HepG2 (cell line): ENCODE measurements at regions not wholly inside any gene's neighbourhood (a gene's known extent, or its start where the extent isn't known, plus 50 kb on each side); places are given as distances from the start of the nearest gene placed in this dataset.
A peak's percentile ranks its signal among the peaks of the same experiment; 100 is the strongest.

Source experiments
- CBX1 ChIP-seq: IDR thresholded peaks from one replicate; pipeline ENCODE4 v1.6.1; 2016; ENCODE audit warnings: antibody characterized with exemption, low read depth
- CCAR2 ChIP-seq: fragments of 200-400 bp; formaldehyde crosslinking; optimal IDR thresholded peaks from 2 replicates; pipeline ENCODE3; 2018; ENCODE audit warnings: low read depth, mild to moderate bottlenecking, low read length, moderate library complexity
- CHCHD3 ChIP-seq: sonication (generic); formaldehyde crosslinking; IDR thresholded peaks from 2 replicates; pipeline ENCODE4 v1.8.0; 2022; ENCODE audit warnings: mild to moderate bottlenecking, missing genetic modification reagents, moderate library complexity
- CREB1 ChIP-seq, 2 experiments: fragments of 450-650 bp in 1 of 2; IDR thresholded peaks; 2 replicates each; pipeline ENCODE4 v1.6.1; 2016 to 2017; ENCODE audit warnings: control low read depth in 1 of 2, mild to moderate bottlenecking in 1 of 2, missing compliant biosample characterization in 1 of 2, missing genetic modification characterization in 1 of 2
- HDAC1 ChIP-seq: sonication (generic); formaldehyde crosslinking; IDR thresholded peaks from 2 replicates; pipeline ENCODE4 v1.5.1; 2020; ENCODE audit warnings: mild to moderate bottlenecking, missing genetic modification reagents
- KAT8 ChIP-seq: IDR thresholded peaks from 2 replicates; pipeline ENCODE4 v1.6.1; 2016; ENCODE audit warnings: missing genetic modification reagents, missing compliant biosample characterization
- KDM3A ChIP-seq: IDR thresholded peaks from 2 replicates; pipeline ENCODE4 v1.6.1; 2018; ENCODE audit warnings: low read depth, missing compliant biosample characterization
- NFYB ChIP-seq: sonication (generic); formaldehyde crosslinking; IDR thresholded peaks from 2 replicates; pipeline ENCODE4 v1.4.0; 2020; ENCODE audit warnings: missing genetic modification reagents
- RBFOX2 ChIP-seq: fragments of 200-400 bp; formaldehyde crosslinking; IDR thresholded peaks from 2 replicates; pipeline ENCODE4 v1.6.1; 2017; ENCODE audit warnings: low read depth, mild to moderate bottlenecking, low read length
- SIX4 ChIP-seq: sonication (generic); formaldehyde crosslinking; IDR thresholded peaks from 2 replicates; pipeline ENCODE4 v1.4.0; 2020; ENCODE audit warnings: missing genetic modification reagents
- SMYD3 ChIP-seq: sonication (generic); formaldehyde crosslinking; IDR thresholded peaks from 2 replicates; pipeline ENCODE4 v1.8.1; 2023; ENCODE audit warnings: mild to moderate bottlenecking, missing genetic modification reagents
- SNAPC4 ChIP-seq: sonication (generic); formaldehyde crosslinking; IDR thresholded peaks from 2 replicates; pipeline ENCODE4 v1.4.0; 2020; ENCODE audit warnings: mild to moderate bottlenecking, missing genetic modification reagents
- SP2 ChIP-seq: sonication (generic); formaldehyde crosslinking; IDR thresholded peaks from 2 replicates; pipeline ENCODE4 v1.5.1; 2020; ENCODE audit warnings: mild to moderate bottlenecking, missing genetic modification reagents
- SYNCRIP ChIP-seq: fragments of 200-400 bp; formaldehyde crosslinking; IDR thresholded peaks from 2 replicates; pipeline ENCODE4 v1.6.1; 2018; ENCODE audit warnings: mild to moderate bottlenecking, low read depth, low read length; ENCODE audit not compliant: insufficient read depth
- TSC22D2 ChIP-seq: sonication (generic); formaldehyde crosslinking; IDR thresholded peaks from 2 replicates; pipeline ENCODE4 v1.5.1; 2020; ENCODE audit warnings: missing genetic modification reagents, mild to moderate bottlenecking, borderline replicate concordance
- ZGPAT ChIP-seq: IDR thresholded peaks from 2 replicates; pipeline ENCODE4 v1.6.1; 2016; ENCODE audit warnings: mild to moderate bottlenecking
- ZNF3 ChIP-seq: IDR thresholded peaks from 2 replicates; pipeline ENCODE4 v1.7.0; 2017; ENCODE audit warnings: inconsistent platforms
- ZNF484 ChIP-seq: sonication (generic); formaldehyde crosslinking; IDR thresholded peaks from 2 replicates; pipeline ENCODE4 v1.5.1; 2020; ENCODE audit warnings: mild to moderate bottlenecking, low read depth, missing genetic modification reagents, borderline replicate concordance
- ZNF547 ChIP-seq: sonication (generic); formaldehyde crosslinking; IDR thresholded peaks from 2 replicates; pipeline ENCODE4 v1.5.1; 2020; ENCODE audit warnings: mild to moderate bottlenecking, missing genetic modification reagents
- ZNF558 ChIP-seq: sonication (generic); formaldehyde crosslinking; IDR thresholded peaks from 2 replicates; pipeline ENCODE4 v1.9.0; 2022; ENCODE audit warnings: mild to moderate bottlenecking, missing genetic modification reagents, borderline replicate concordance
- ZNF562 ChIP-seq: sonication (generic); formaldehyde crosslinking; IDR thresholded peaks from 2 replicates; pipeline ENCODE4 v1.8.0; 2022; ENCODE audit warnings: missing genetic modification reagents, borderline replicate concordance
- ZNF564 ChIP-seq: sonication (generic); formaldehyde crosslinking; IDR thresholded peaks from 2 replicates; pipeline ENCODE4 v1.8.1; 2023; ENCODE audit warnings: mild to moderate bottlenecking, missing genetic modification reagents
- ZNF619 ChIP-seq: sonication (generic); formaldehyde crosslinking; IDR thresholded peaks from 2 replicates; pipeline ENCODE4 v1.4.0; 2020; ENCODE audit warnings: mild to moderate bottlenecking, missing genetic modification reagents
- ZNF639 ChIP-seq: conservative IDR thresholded peaks from 2 replicates; pipeline ENCODE4 v1.6.1; 2018; ENCODE audit warnings: missing genetic modification reagents
- ZNF788 ChIP-seq: sonication (generic); formaldehyde crosslinking; IDR thresholded peaks from 2 replicates; pipeline ENCODE4 v1.5.0; 2020; ENCODE audit warnings: mild to moderate bottlenecking, missing genetic modification reagents, borderline replicate concordance

GRCh38 chr20:50390685-50391443, 119.3 kb upstream of the PTPN1 start (continued):
- TF ChIP-seq KAT8 (CRISPR knock-in tag) = no peak
- TF ChIP-seq ZNF547 = no peak
- peak; percentile 58; the same call in 1 of the 2 replicates for TF ChIP-seq RBFOX2
- 0 out of 2 replicates have a peak, but pooled peaks have one; percentile 1 for TF ChIP-seq SMYD3 (CRISPR knock-in tag)
- no peak for TF ChIP-seq ZNF558 (CRISPR knock-in tag)
- TF ChIP-seq ZNF639 (CRISPR knock-in tag) = no peak
- TF ChIP-seq CREB1 (IDR thresholded peaks at IDR 0.05) = no peak
- no peak for TF ChIP-seq CREB1 (CRISPR knock-in tag; IDR thresholded peaks at IDR 0.05)
- TF ChIP-seq ZGPAT (CRISPR knock-in tag) = no peak
- no peak for TF ChIP-seq HDAC1 (CRISPR knock-in tag)
- TF ChIP-seq ZNF619 (CRISPR knock-in tag) = no peak; the same call in 1 of the 2 replicates
- TF ChIP-seq CCAR2 = no peak
- TF ChIP-seq ZNF562 (CRISPR knock-in tag) = no peak
- no peak for TF ChIP-seq CHCHD3 (CRISPR knock-in tag)
- TF ChIP-seq ZNF564 (CRISPR knock-in tag) = no peak
- no peak for TF ChIP-seq ZNF484 (CRISPR knock-in tag)
- no peak for TF ChIP-seq SIX4 (CRISPR knock-in tag)
- no peak for TF ChIP-seq SNAPC4 (CRISPR knock-in tag)
- TF ChIP-seq TSC22D2 = no peak
- TF ChIP-seq NFYB (CRISPR knock-in tag) = no peak
- TF ChIP-seq ZNF3 (CRISPR knock-in tag) = no peak
- TF ChIP-seq SYNCRIP = no peak
- no peak for TF ChIP-seq SP2 (CRISPR knock-in tag)
- 0 out of 2 replicates have a peak, but pooled peaks have one; percentile 0 for TF ChIP-seq KDM3A (CRISPR knock-in tag)
- no peak for TF ChIP-seq ZNF788 (CRISPR knock-in tag)
- no peak for TF ChIP-seq CBX1
